Smooth muscle cell (in vitro differentiated cells): ENCODE measurements at regions not wholly inside any gene's neighbourhood (a gene's known extent, or its start where the extent isn't known, plus 50 kb on each side); places are given as distances from the start of the nearest gene placed in this dataset.
"Not testable (repeated sequence)": the region's sequence is repeated elsewhere in the genome, so short reads cannot be mapped to it uniquely, and the experiment has no call there.

Experiments
- DNase-seq: peaks from one replicate; lab custom pipeline; 2025; ENCODE audit not compliant: unreplicated experiment; lab: John Stamatoyannopoulos, UW
- H2AFZ ChIP-seq: fragments of 200-600 bp; sonication (generic); 2 replicates; pipeline ENCODE4 v1.6.0; 2016; ENCODE audit warnings: antibody characterized with exemption, low read depth, mild to moderate bottlenecking
- H3F3A ChIP-seq: fragments of 200-600 bp; sonication (generic); 2 replicates; pipeline ENCODE4 v1.6.0; 2017; ENCODE audit warnings: antibody characterized with exemption, low read depth
- H3K27ac ChIP-seq: fragments of 200-600 bp; sonication (generic); 2 replicates; pipeline ENCODE4 v1.5.1; 2016; ENCODE audit warnings: low read depth, mild to moderate bottlenecking
- H3K27me3 ChIP-seq: fragments of 200-600 bp; sonication (generic); 2 replicates; pipeline ENCODE4 v1.6.1; 2016; ENCODE audit warnings: low read depth, mild to moderate bottlenecking
- H3K36me3 ChIP-seq: fragments of 200-600 bp; sonication (generic); 2 replicates; pipeline ENCODE4 v1.5.1; 2016; ENCODE audit warnings: low read depth
- H3K4me1 ChIP-seq: fragments of 200-600 bp; sonication (generic); 2 replicates; pipeline ENCODE4 v1.5.1; 2016; ENCODE audit warnings: low read depth
- H3K4me2 ChIP-seq: fragments of 200-600 bp; sonication (generic); 2 replicates; pipeline ENCODE4 v1.6.0; 2016; ENCODE audit warnings: mild to moderate bottlenecking
- H3K4me3 ChIP-seq: fragments of 200-600 bp; sonication (generic); 2 replicates; pipeline ENCODE4 v1.5.1; 2016; ENCODE audit warnings: mild to moderate bottlenecking
- H3K79me2 ChIP-seq: fragments of 200-600 bp; sonication (generic); 2 replicates; pipeline ENCODE4 v1.6.0; 2016; ENCODE audit warnings: low read depth, mild to moderate bottlenecking
- H3K9ac ChIP-seq: fragments of 200-600 bp; sonication (generic); 2 replicates; pipeline ENCODE4 v1.6.0; 2016; ENCODE audit warnings: low read depth
- H3K9me3 ChIP-seq: fragments of 200-600 bp; sonication (generic); replicated peaks from 2 replicates; pipeline ENCODE4 v1.5.1; 2016; ENCODE audit warnings: low read depth
- H4K20me1 ChIP-seq: fragments of 200-600 bp; sonication (generic); 2 replicates; pipeline ENCODE4 v1.6.0; 2016; ENCODE audit warnings: low read depth
- CTCF ChIP-seq: fragments of 200-600 bp; sonication (generic); IDR thresholded peaks from 2 replicates; pipeline ENCODE4 v1.5.1; 2017; ENCODE audit warnings: borderline replicate concordance, mild to moderate bottlenecking, antibody characterized with exemption; ENCODE audit not compliant: insufficient read depth, poor library complexity, severe bottlenecking
- WGBS: methylation state at CpG from one replicate; pipeline ENCODE4 v1.1.7; 2016; ENCODE audit warnings: low lambda C conversion rate; 5-methylcytosine and 5-hydroxymethylcytosine counted together

DNA sequence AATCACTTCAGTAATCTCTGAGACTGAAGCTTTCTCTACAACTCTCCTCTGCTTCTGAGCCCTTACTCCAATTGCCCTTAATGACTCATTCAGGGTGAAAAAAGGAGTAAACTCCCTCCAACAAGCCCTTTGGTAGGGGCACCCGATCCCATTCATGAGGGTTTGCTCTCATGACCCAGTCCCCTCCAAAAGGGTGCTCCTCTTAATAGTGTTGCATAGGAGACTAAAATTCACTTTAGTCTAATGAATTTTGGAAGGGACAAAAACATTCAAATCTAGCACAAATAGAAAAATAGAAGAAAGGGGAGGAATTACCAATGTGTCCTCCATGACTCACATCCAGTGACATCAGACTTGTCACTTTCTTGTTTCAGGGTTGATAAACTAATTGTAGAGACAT lies 66.2 kb upstream of the CCNY start:
- no peak for DNase-seq
- WGBS, result 61% methylated on average over 1 of the region's 1 CpG
- Histone ChIP-seq H3K79me2 (no peaks in the 10 kb centered on the region), H3F3A (no peaks in the 10 kb centered on the region), H3K9ac (no peak overlapping the region), H3K9me3 (no peaks in the 10 kb centered on the region), H3K4me1 (peaks cover 14% of the 10 kb centered on the region), H3K27me3 (no peaks in the 10 kb centered on the region), H2AFZ (no peak overlapping the region), H3K36me3 (no peaks in the 10 kb centered on the region), H4K20me1 (no peaks in the 10 kb centered on the region), H3K27ac (peak overlapping the region; percentile 9), H3K4me2 (no peak overlapping the region), H3K4me3 (no peak overlapping the region)
- no peak for TF ChIP-seq CTCF

- 62% methylated on average over 5 of the region's 5 CpGs for WGBS
- H4K20me1 ChIP-seq, result no peaks in the 10 kb centered on the region
- no peaks in the 10 kb centered on the region for H3K27me3 ChIP-seq
- H3K4me2 ChIP-seq, result peak overlapping the region; percentile 44
- H3K79me2 ChIP-seq, result no peaks in the 10 kb centered on the region
- no peak for DNase-seq
- peak overlapping the region; percentile 55 for H3K27ac ChIP-seq
- H3K36me3 ChIP-seq, result no peaks in the 10 kb centered on the region
- no peak overlapping the region for H2AFZ ChIP-seq
- H3K9me3 ChIP-seq, result no peaks in the 10 kb centered on the region
- peaks cover 14% of the 10 kb centered on the region for H3K4me1 ChIP-seq
- TF ChIP-seq CTCF, result no peak
- no peak overlapping the region for H3K9ac ChIP-seq
- no peaks in the 10 kb centered on the region for H3F3A ChIP-seq
- H3K4me3 ChIP-seq, result no peak overlapping the region
These were observed 65.0 kb upstream of the CCNY start for GRCh38 chr10:35271086-35271858.

DNA sequence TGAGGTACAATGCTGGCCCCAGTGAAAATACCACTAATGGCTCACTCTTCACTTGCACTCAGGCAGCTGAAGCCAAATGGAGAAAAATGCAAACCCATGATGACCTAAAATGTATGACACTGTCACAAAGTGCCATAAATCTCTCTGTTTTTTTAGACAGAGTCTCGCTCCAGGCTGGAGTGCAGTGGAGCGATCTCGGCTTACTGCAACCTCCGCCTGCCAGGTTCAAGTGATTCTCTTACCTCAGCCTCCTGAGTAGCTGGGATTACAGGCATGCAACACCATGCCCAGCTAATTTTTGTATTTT lies 64.5 kb upstream of the CCNY start:
- H3K9me3 ChIP-seq, H3F3A ChIP-seq, H3K9ac ChIP-seq, H4K20me1 ChIP-seq, H3K4me3 ChIP-seq, H3K4me2 ChIP-seq, H3K27ac ChIP-seq, H3K36me3 ChIP-seq, DNase-seq, H2AFZ ChIP-seq, H3K27me3 ChIP-seq, H3K79me2 ChIP-seq: not testable (repeated sequence)
- WGBS, result 90% methylated on average over 4 of the region's 4 CpGs
- peaks cover 14% of the 10 kb centered on the region for H3K4me1 ChIP-seq

- WGBS, result 87% methylated on average over 2 of the region's 2 CpGs
These were observed 63.9 kb upstream of the CCNY start for GRCh38 chr10:35272401-35272800.

GRCh38 chr10:35273994-35274393 lies 62.3 kb upstream of the CCNY start:
- not testable (repeated sequence) for H4K20me1 ChIP-seq, H3K4me2 ChIP-seq, H3K36me3 ChIP-seq, H3K9me3 ChIP-seq, H3K27ac ChIP-seq, H3K9ac ChIP-seq, H3K4me3 ChIP-seq, DNase-seq, H3K27me3 ChIP-seq, H3K79me2 ChIP-seq, H2AFZ ChIP-seq, H3F3A ChIP-seq
- 74% methylated on average over 1 of the region's 1 CpG for WGBS
- peaks cover 14% of the 10 kb centered on the region for H3K4me1 ChIP-seq

More at GRCh38 chr10:35272401-35272800, 63.9 kb upstream of the CCNY start:
- not testable (repeated sequence) for H2AFZ ChIP-seq, H3K27me3 ChIP-seq, H4K20me1 ChIP-seq, H3F3A ChIP-seq, H3K79me2 ChIP-seq, H3K9me3 ChIP-seq, DNase-seq, H3K36me3 ChIP-seq, H3K27ac ChIP-seq, H3K4me3 ChIP-seq, H3K9ac ChIP-seq, H3K4me2 ChIP-seq
- H3K4me1 ChIP-seq, result peaks cover 14% of the 10 kb centered on the region
